ENCODE measurements at regions not wholly inside any gene's neighbourhood (a gene's known extent, or its start where the extent isn't known, plus 50 kb on each side); places are given as distances from the start of the nearest gene placed in this dataset.

GRCh38 chr2:146048141-146048540, 1528.2 kb upstream of the ZEB2 start:
- TF ChIP-seq CTCF (IDR thresholded peaks at IDR 0.05) = no peak
- no peak for TF ChIP-seq EP300 (IDR thresholded peaks at IDR 0.05)
- TF ChIP-seq POLR2AphosphoS5 (IDR thresholded peaks at IDR 0.05) = no peak

Measured in suprapubic skin (tissue), 4 donors.